GM18519 (cell line): ENCODE measurements at regions not wholly inside any gene's neighbourhood (a gene's known extent, or its start where the extent isn't known, plus 50 kb on each side); places are given as distances from the start of the nearest gene placed in this dataset.
"Not testable (repeated sequence)": the region's sequence is repeated elsewhere in the genome, so short reads cannot be mapped to it uniquely, and the experiment has no call there.

Source experiments
- ATAC-seq: cut with Tn5 transposase; IDR thresholded peaks from one replicate; pipeline ENCODE4 v1.9.1; 2021; ENCODE audit warnings: mild to moderate bottlenecking, moderate library complexity; ENCODE audit not compliant: unreplicated experiment, low FRiP score

DNA sequence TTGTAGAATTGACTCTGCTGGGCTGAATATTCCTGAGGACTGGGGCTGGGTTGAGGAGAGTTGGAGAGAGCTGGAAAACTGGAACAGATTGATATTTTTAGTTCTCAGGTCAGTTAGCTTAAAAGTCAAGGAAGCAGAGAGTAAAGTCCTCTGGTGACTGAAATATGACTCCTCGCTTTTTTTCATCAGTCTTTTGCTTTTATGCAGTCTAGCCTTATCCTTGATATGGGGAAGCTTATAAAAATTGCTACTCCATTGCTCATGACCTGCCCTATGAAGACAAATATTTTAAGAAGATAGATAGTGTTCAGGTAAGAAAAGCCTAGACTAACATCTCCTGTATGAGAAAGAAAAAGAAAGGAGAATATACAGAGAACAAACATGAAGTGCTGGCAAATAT lies 152.7 kb downstream of the C4orf33 start:
- no peak for ATAC-seq

DNA sequence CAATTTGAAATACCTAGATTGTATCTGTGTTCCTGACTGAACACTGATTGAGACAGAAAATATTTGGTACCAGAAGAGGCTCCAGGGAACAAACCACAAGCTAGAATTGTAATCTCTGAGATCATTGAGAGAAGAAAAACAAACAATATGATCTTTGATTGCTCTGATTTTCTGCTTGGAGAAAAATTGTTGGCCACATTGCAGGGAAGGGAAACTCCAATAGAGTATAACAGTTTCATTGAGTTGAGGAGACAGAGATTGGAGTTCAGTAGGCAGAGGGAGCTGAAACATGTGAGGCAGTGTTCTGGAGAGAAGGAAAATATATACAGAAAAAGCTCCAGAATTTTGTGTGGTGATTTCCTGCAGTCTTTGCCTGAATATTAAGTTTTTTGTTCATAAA lies 158.2 kb downstream of the C4orf33 start:
- ATAC-seq = no peak

GRCh38 chr4:129254526-129254925 lies 158.6 kb downstream of the C4orf33 start:
- ATAC-seq = no peak

DNA sequence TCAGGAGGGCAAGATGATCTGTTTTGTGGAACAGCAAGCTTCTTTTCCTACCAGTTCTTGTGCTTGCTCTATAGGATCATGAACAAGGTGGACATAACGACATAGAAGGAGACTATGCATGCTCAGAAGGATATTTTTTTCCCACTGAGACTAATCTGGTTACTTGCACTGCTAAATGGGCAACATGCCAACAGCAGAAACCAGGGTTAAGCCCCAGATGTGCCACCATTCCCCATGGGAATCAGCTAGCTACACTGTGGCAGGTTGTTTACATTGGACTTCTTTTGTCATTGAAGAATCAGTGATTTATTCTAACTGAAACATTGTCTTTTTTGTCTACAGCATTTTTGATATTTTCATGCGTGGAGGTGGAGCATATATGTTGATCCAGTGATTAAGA lies 165.6 kb downstream of the C4orf33 start:
- no peak for ATAC-seq

DNA sequence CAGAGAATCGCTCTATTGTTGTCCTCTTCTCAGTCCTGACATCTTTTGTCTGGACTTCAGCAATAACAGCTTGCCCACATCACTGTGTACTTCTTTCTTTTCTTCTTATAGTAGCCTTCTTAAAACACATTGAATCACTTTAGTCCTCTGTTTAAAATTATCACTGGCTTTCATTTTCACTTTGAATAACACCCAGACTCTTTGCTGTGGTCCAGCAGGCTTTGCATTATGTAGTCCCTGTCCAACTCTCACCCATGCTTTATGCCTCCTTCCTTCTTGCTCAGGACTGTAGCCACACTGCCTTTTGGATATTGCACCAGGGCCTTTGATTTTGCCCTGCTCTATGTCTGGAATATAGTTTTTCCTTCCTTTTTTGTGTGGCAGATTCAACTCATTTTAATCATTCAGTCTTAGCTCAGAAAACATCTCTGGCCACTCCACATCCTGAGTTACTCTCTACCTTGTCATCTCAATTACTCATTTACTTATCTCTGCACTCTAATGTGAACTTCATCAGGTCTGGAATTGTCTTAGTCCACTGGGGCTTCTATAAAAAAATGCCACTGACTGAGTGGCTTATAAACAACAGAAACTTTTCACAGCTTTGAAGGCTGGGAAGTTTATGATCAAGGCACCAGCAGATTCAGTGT lies 168.2 kb downstream of the C4orf33 start:
- peak; percentile 98 for ATAC-seq

- ATAC-seq = no peak
Measured at GRCh38 chr4:129278868-129279267, 182.9 kb downstream of the C4orf33 start.

GRCh38 chr4:129282293-129282692 lies 186.3 kb downstream of the C4orf33 start:
- ATAC-seq = no peak

- not testable (repeated sequence) for ATAC-seq
Measured at GRCh38 chr4:129292194-129292593, 196.2 kb downstream of the C4orf33 start.

DNA sequence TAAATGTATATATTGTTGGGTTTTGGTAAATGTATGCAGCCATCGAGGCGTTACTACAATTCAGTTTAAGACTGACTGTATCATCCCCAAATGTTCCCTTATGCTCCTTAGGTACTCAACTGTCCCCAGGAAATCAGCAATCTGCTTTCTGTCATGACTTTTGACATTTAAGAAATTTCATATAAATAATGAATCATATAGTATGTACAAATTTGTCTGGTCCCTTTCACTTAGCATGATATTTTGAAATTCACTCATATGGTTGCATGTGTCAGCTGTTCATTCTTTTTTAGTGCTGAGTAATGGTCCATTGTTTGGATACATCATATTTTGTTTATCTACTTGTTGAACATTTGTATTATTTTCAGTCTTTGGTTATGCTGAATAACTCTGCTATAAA lies 218.8 kb downstream of the C4orf33 start:
- ATAC-seq = no peak

GRCh38 chr4:129322920-129323319 lies 227.0 kb downstream of the C4orf33 start:
- no peak for ATAC-seq

DNA sequence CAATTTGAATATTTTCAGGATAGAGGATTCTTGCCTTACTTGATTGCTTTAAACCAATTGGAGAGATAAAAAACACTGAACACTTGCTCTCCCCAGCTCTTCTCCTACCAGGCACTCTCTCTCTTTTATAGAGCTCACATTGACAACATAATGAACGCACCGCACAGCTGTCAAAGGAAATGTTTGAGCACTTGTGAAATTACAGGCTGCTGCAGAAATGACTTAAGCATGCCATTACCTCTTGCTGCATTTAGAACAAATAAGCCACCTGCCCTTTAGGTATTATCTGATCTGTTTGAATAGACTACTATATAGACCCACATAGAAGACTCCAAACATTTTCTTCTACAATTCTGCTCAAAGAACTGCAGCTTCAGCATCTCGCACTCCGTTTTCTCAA lies 227.7 kb downstream of the C4orf33 start:
- ATAC-seq = no peak

GRCh38 chr4:129326571-129327460 lies 230.9 kb downstream of the C4orf33 start:
- ATAC-seq = no peak

DNA sequence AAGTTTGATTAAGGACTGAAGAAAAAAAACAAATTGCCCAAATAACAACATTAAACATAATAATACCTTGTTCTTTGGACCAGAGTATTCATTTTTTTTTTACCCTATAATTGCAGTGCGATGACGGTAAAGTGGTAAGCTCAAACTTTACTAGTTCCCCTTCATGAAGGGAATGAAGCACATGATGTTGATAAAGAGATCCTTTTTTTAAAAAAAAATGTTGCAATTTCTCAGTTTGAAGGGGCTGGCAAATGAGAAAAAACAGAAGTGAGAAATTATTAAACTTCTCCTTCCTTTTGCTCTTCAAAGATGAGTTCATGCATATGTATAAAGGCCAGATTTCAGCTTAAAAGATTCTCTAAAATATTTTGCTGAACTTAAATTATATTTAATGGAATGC lies 231.7 kb downstream of the C4orf33 start:
- ATAC-seq = no peak

GRCh38 chr4:129328162-129328561 lies 232.2 kb downstream of the C4orf33 start:
- ATAC-seq = no peak

GRCh38 chr4:129334136-129334535 lies 238.2 kb downstream of the C4orf33 start:
- ATAC-seq = no peak

- ATAC-seq = no peak
Measured at GRCh38 chr4:129335276-129335675, 239.3 kb downstream of the C4orf33 start.

GRCh38 chr4:129335818-129336217 lies 239.9 kb downstream of the C4orf33 start:
- no peak for ATAC-seq

DNA sequence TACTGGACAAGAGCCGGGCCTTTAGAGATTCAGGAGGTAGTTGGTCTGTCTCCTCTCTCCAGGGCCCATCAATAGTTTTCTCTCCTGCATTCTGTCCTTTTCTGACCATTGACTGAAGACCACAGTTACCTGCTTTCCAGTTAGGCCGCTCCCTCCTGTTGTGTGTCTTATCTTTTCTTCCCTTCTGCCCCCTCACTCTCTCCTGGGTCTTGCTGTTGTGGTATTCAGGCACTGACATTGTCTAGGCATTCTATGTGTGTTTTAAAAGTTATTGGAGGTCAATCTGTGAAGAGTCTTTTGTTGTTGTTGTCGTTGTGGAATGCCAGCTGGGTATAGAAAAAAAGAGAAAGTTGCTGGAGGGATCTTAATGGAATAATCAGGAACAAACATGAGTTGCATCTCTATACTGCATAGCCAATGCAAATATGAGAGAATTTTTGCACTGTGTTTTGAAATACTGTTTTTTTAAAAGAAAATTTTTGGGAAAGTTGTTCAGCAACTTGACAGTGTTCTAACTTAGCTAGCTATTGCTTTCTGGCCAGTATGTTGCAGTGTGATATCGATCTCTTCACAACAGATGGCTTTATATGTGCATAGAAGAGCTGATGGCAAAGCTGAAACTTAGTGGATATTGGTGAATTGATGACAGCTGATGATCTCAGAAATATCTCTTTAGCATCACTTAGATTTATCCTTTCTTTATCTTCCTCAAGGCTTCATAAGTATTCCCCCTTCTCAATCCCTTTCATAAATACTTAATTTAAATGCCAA lies 240.7 kb downstream of the C4orf33 start:
- no peak for ATAC-seq

- no peak for ATAC-seq
Measured at GRCh38 chr4:129337228-129337620, 241.3 kb downstream of the C4orf33 start.

DNA sequence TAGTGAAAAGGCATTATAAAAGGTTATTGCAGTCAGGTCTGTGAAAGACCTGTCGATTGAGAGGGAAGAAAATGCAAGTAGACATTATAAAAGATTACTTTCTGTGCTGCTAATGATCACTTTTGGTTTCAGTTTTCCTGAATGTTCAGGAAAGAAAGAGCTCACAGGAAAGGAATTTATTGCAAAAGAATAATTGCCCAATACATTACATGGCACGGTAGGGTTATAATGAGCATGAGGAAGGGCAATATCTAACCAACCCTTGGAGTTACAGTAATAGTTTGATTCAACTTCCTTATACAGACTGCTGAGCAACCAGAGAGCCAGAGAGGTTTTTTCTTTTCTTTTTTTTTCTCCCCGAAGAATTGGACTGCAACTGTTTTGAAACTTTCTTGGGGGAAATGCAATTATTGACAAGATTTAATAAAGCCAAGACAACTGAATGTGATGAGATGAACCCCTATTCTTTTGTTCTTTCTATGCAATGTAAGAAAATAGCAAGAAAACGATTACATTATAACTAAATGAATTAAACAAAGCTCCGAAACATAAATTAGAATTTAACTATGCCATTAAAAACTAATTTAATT lies 247.0 kb downstream of the C4orf33 start:
- ATAC-seq = no peak

- ATAC-seq = peak; percentile 81
Measured at GRCh38 chr4:129344058-129344457, 248.1 kb downstream of the C4orf33 start.
